ENCODE measurements at regions not wholly inside any gene's neighbourhood (a gene's known extent, or its start where the extent isn't known, plus 50 kb on each side); places are given as distances from the start of the nearest gene placed in this dataset.

GRCh38 chr2:41572154-41572553 is 475.7 kb upstream of the PKDCC start:
- Histone ChIP-seq H3K9me3 (ENCODE audit: control insufficient read depth in 1 of 2, low read length in 2 of 2) (no peaks in the 10 kb centered on the region), H3K9ac (ENCODE audit: low read depth in 1 of 2, low read length in 2 of 2) (no peak overlapping the region), H3K4me1 (ENCODE audit: control insufficient read depth in 1 of 2, insufficient read depth in 2 of 2, low read length in 2 of 2) (no peaks in the 10 kb centered on the region), H3K27me3 (ENCODE audit: control insufficient read depth in 1 of 2, insufficient read depth in 2 of 2, low read length in 2 of 2) (no peaks in the 10 kb centered on the region), H3K27ac (ENCODE audit: low read depth, low read length) (no peak overlapping the region), H3K4me3 (ENCODE audit: low read depth in 1 of 2, low read length in 2 of 2) (no peak overlapping the region), H3K36me3 (ENCODE audit: control insufficient read depth in 1 of 2, insufficient read depth in 2 of 2, low read length in 2 of 2) (no peaks in the 10 kb centered on the region)

DNA sequence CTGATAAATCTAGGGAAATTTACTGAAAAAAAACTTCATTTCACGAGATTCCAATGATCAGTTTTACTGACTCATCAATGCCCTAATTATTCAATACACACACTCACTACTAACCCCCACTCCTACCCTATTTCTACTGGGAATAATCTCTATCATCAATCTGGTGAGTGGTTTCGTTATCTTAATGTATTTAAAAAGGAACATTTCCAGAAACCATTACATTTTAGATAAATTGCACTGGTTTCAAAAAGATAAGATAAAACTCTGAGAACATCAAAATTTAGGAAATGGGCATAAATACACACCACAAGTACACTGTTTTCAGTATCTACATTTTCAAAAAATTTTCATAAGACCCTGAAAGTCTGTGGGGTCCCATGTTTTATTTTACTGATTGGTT is 471.4 kb upstream of the PKDCC start:
- Histone ChIP-seq H3K9ac (ENCODE audit: low read depth in 1 of 2, low read length in 2 of 2) (no peak overlapping the region), H3K4me3 (ENCODE audit: low read depth in 1 of 2, low read length in 2 of 2) (no peak overlapping the region), H3K4me1 (ENCODE audit: control insufficient read depth in 1 of 2, insufficient read depth in 2 of 2, low read length in 2 of 2) (no peaks in the 10 kb centered on the region), H3K27me3 (ENCODE audit: control insufficient read depth in 1 of 2, insufficient read depth in 2 of 2, low read length in 2 of 2) (no peaks in the 10 kb centered on the region), H3K9me3 (ENCODE audit: control insufficient read depth in 1 of 2, low read length in 2 of 2) (no peaks in the 10 kb centered on the region), H3K36me3 (ENCODE audit: control insufficient read depth in 1 of 2, insufficient read depth in 2 of 2, low read length in 2 of 2) (no peaks in the 10 kb centered on the region), H3K27ac (ENCODE audit: low read depth, low read length) (no peak overlapping the region)

DNA sequence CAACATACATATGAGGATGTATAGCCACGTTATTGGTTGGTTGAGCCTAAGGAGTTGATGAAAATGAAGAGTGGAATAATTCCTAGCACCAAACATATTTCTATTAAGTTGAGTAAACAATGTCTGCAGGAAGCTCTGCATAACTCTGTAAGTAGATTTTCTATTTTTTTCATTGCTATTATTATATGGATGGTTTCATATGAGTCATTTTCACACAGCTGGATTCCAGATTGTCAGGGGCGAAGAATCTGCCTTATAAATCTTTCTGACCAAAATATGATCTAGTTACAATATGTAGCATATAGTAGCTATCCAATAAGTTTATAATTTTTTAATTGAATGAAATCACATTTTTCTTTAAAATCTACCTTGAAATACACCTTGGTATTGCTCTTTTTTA is 468.0 kb upstream of the PKDCC start:
- H3K36me3 ChIP-seq (ENCODE audit: control insufficient read depth in 1 of 2, insufficient read depth in 2 of 2, low read length in 2 of 2), result no peaks in the 10 kb centered on the region

DNA sequence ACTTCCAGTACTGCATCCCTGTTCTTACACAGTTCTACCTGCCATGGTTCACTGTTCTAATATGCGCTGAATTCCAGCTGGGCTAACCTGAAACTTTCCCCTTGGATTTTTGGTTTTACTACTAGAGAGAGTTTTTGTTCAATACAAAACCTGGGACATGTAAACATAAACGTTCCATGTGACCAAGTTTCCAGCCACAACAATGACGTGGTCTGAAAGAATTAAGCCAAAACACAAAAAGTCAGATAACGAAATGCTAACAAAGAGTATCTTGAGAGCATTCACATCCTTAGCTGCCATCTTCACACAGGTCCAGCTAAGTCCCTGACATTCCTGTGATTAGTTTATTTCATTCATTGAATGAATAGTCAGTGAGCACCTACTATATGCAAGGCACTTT is 467.0 kb upstream of the PKDCC start:
- no peaks in the 10 kb centered on the region for H3K4me1 ChIP-seq (ENCODE audit: control insufficient read depth in 1 of 2, insufficient read depth in 2 of 2, low read length in 2 of 2)
- H3K36me3 ChIP-seq (ENCODE audit: control insufficient read depth in 1 of 2, insufficient read depth in 2 of 2, low read length in 2 of 2), result no peaks in the 10 kb centered on the region
- no peaks in the 10 kb centered on the region for H3K27me3 ChIP-seq (ENCODE audit: control insufficient read depth in 1 of 2, insufficient read depth in 2 of 2, low read length in 2 of 2)
- H3K4me3 ChIP-seq (ENCODE audit: low read depth in 1 of 2, low read length in 2 of 2), result no peak overlapping the region
- no peaks in the 10 kb centered on the region for H3K9me3 ChIP-seq (ENCODE audit: control insufficient read depth in 1 of 2, low read length in 2 of 2)
- H3K9ac ChIP-seq (ENCODE audit: low read depth in 1 of 2, low read length in 2 of 2), result no peak overlapping the region
- H3K27ac ChIP-seq (ENCODE audit: low read depth, low read length), result no peak overlapping the region

More for the DNA sequence above, 468.0 kb upstream of the PKDCC start:
- no peaks in the 10 kb centered on the region for H3K9me3 ChIP-seq (ENCODE audit: control insufficient read depth in 1 of 2, low read length in 2 of 2)
- H3K9ac ChIP-seq (ENCODE audit: low read depth in 1 of 2, low read length in 2 of 2), result no peak overlapping the region
- no peaks in the 10 kb centered on the region for H3K4me1 ChIP-seq (ENCODE audit: control insufficient read depth in 1 of 2, insufficient read depth in 2 of 2, low read length in 2 of 2)
- no peak overlapping the region for H3K4me3 ChIP-seq (ENCODE audit: low read depth in 1 of 2, low read length in 2 of 2)
- no peaks in the 10 kb centered on the region for H3K27me3 ChIP-seq (ENCODE audit: control insufficient read depth in 1 of 2, insufficient read depth in 2 of 2, low read length in 2 of 2)
- H3K27ac ChIP-seq (ENCODE audit: low read depth, low read length), result no peak overlapping the region

DNA sequence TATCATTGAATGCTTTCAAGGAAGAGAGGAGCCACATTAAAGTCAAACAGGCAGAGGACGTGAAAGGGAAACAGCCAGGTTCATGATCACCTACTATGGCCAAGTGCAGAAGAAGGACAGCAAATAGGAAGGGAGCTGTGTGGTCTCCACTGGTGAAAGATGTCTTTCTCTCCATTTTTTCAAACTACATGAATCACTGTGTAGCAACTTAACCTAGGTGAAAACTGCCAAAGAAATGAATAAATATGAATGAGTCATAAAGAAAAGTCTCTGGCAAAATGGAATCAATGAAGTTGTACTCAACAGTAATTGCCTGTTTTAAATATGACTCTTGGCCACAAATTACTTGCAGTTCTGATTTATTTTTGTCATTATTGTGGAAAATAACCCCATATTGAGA is 452.6 kb upstream of the PKDCC start:
- Histone ChIP-seq H3K4me3 (ENCODE audit: low read depth in 1 of 2, low read length in 2 of 2) (no peak overlapping the region), H3K9ac (ENCODE audit: low read depth in 1 of 2, low read length in 2 of 2) (no peak overlapping the region), H3K27me3 (ENCODE audit: control insufficient read depth in 1 of 2, insufficient read depth in 2 of 2, low read length in 2 of 2) (no peaks in the 10 kb centered on the region), H3K4me1 (ENCODE audit: control insufficient read depth in 1 of 2, insufficient read depth in 2 of 2, low read length in 2 of 2) (no peaks in the 10 kb centered on the region), H3K9me3 (ENCODE audit: control insufficient read depth in 1 of 2, low read length in 2 of 2) (no peaks in the 10 kb centered on the region), H3K36me3 (ENCODE audit: control insufficient read depth in 1 of 2, insufficient read depth in 2 of 2, low read length in 2 of 2) (no peaks in the 10 kb centered on the region), H3K27ac (ENCODE audit: low read depth, low read length) (no peak overlapping the region)

- H3K36me3 ChIP-seq (ENCODE audit: control insufficient read depth in 1 of 2, insufficient read depth in 2 of 2, low read length in 2 of 2), result no peaks in the 10 kb centered on the region
- no peaks in the 10 kb centered on the region for H3K9me3 ChIP-seq (ENCODE audit: control insufficient read depth in 1 of 2, low read length in 2 of 2)
- no peak overlapping the region for H3K4me3 ChIP-seq (ENCODE audit: low read depth in 1 of 2, low read length in 2 of 2)
- H3K27me3 ChIP-seq (ENCODE audit: control insufficient read depth in 1 of 2, insufficient read depth in 2 of 2, low read length in 2 of 2), result no peaks in the 10 kb centered on the region
- H3K4me1 ChIP-seq (ENCODE audit: control insufficient read depth in 1 of 2, insufficient read depth in 2 of 2, low read length in 2 of 2), result no peaks in the 10 kb centered on the region
- no peak overlapping the region for H3K9ac ChIP-seq (ENCODE audit: low read depth in 1 of 2, low read length in 2 of 2)
- H3K27ac ChIP-seq (ENCODE audit: low read depth, low read length), result no peak overlapping the region
Measured at GRCh38 chr2:41597680-41598079, 450.1 kb upstream of the PKDCC start.

- Histone ChIP-seq H3K9ac (ENCODE audit: low read depth in 1 of 2, low read length in 2 of 2) (no peak overlapping the region), H3K4me1 (ENCODE audit: control insufficient read depth in 1 of 2, insufficient read depth in 2 of 2, low read length in 2 of 2) (no peaks in the 10 kb centered on the region), H3K9me3 (ENCODE audit: control insufficient read depth in 1 of 2, low read length in 2 of 2) (no peaks in the 10 kb centered on the region), H3K27ac (ENCODE audit: low read depth, low read length) (no peak overlapping the region), H3K4me3 (ENCODE audit: low read depth in 1 of 2, low read length in 2 of 2) (no peak overlapping the region), H3K36me3 (ENCODE audit: control insufficient read depth in 1 of 2, insufficient read depth in 2 of 2, low read length in 2 of 2) (no peaks in the 10 kb centered on the region), H3K27me3 (ENCODE audit: control insufficient read depth in 1 of 2, insufficient read depth in 2 of 2, low read length in 2 of 2) (no peaks in the 10 kb centered on the region)
Measured at GRCh38 chr2:41598161-41598894, 449.5 kb upstream of the PKDCC start.

DNA sequence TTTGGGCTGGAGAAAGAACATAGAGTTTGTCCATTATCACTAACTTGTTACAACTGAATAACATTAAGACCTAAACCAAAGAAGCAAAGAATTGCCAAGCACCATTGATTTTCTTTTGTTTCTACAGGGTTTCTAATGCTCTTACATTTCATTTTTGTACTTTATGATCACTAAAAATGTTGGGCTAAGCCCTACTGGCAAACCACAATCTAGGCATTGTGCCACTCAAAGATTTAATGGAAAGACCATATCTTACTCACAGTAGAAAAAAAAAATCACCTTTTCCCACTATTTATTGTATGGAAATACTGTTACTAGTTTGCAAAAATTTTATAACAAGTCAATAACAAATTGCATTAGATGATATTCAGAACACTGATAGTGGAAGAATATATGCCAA is 447.4 kb upstream of the PKDCC start:
- H3K4me3 ChIP-seq (ENCODE audit: low read depth in 1 of 2, low read length in 2 of 2), result no peak overlapping the region

DNA sequence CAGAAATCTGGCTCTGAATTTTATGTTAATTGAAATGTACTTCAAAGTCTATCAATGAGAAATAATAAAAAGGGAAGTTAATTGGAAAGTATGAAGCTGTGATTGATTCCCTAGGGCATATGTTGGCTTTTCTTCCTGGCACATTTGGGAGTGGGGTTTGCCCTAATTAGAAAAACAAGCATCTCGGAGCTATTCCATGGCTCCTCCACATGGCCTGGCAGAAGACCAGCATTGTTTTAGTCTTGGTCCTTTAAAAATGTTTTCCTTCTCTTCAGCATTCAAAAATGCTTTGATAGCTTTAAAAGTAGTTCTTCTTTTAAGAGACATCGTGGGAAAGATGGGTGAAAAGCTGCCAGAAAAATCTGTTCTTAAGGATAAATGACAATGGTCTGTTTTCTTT is 445.5 kb upstream of the PKDCC start:
- Histone ChIP-seq H3K27me3 (ENCODE audit: control insufficient read depth in 1 of 2, insufficient read depth in 2 of 2, low read length in 2 of 2) (no peaks in the 10 kb centered on the region), H3K36me3 (ENCODE audit: control insufficient read depth in 1 of 2, insufficient read depth in 2 of 2, low read length in 2 of 2) (no peaks in the 10 kb centered on the region), H3K27ac (ENCODE audit: low read depth, low read length) (no peak overlapping the region), H3K4me1 (ENCODE audit: control insufficient read depth in 1 of 2, insufficient read depth in 2 of 2, low read length in 2 of 2) (no peaks in the 10 kb centered on the region), H3K4me3 (ENCODE audit: low read depth in 1 of 2, low read length in 2 of 2) (no peak overlapping the region), H3K9me3 (ENCODE audit: control insufficient read depth in 1 of 2, low read length in 2 of 2) (no peaks in the 10 kb centered on the region), H3K9ac (ENCODE audit: low read depth in 1 of 2, low read length in 2 of 2) (no peak overlapping the region)

More for the DNA sequence above, 447.4 kb upstream of the PKDCC start:
- Histone ChIP-seq H3K4me1 (ENCODE audit: control insufficient read depth in 1 of 2, insufficient read depth in 2 of 2, low read length in 2 of 2) (no peaks in the 10 kb centered on the region), H3K36me3 (ENCODE audit: control insufficient read depth in 1 of 2, insufficient read depth in 2 of 2, low read length in 2 of 2) (no peaks in the 10 kb centered on the region), H3K9ac (ENCODE audit: low read depth in 1 of 2, low read length in 2 of 2) (no peak overlapping the region), H3K27me3 (ENCODE audit: control insufficient read depth in 1 of 2, insufficient read depth in 2 of 2, low read length in 2 of 2) (no peaks in the 10 kb centered on the region), H3K27ac (ENCODE audit: low read depth, low read length) (no peak overlapping the region), H3K9me3 (ENCODE audit: control insufficient read depth in 1 of 2, low read length in 2 of 2) (no peaks in the 10 kb centered on the region)

GRCh38 chr2:41605311-41605710 is 442.5 kb upstream of the PKDCC start:
- no peak overlapping the region for H3K4me3 ChIP-seq (ENCODE audit: low read depth in 1 of 2, low read length in 2 of 2)
- H3K36me3 ChIP-seq (ENCODE audit: control insufficient read depth in 1 of 2, insufficient read depth in 2 of 2, low read length in 2 of 2), result no peaks in the 10 kb centered on the region
- no peaks in the 10 kb centered on the region for H3K9me3 ChIP-seq (ENCODE audit: control insufficient read depth in 1 of 2, low read length in 2 of 2)
- no peak overlapping the region for H3K9ac ChIP-seq (ENCODE audit: low read depth in 1 of 2, low read length in 2 of 2)
- H3K4me1 ChIP-seq (ENCODE audit: control insufficient read depth in 1 of 2, insufficient read depth in 2 of 2, low read length in 2 of 2), result no peaks in the 10 kb centered on the region
- H3K27ac ChIP-seq (ENCODE audit: low read depth, low read length), result no peak overlapping the region
- H3K27me3 ChIP-seq (ENCODE audit: control insufficient read depth in 1 of 2, insufficient read depth in 2 of 2, low read length in 2 of 2), result no peaks in the 10 kb centered on the region

DNA sequence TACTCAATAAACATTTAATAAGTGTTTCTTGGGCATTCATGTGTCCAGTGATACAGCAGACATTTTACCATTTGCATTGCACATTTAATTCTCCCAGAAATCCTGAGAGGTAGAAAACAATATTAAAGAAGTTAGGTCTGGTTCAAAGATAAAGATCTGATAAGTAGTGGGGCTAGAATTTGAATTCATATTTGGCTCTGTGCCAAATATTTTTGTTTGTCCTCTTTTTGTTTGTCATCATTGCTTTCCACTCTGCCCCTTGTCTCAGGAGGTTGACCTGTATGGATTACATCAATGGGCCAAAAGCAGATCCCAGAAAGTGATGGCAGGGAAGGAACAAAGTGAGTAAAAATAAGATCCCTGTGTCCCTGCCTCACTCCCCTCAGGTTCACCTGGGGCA is 441.9 kb upstream of the PKDCC start:
- no peaks in the 10 kb centered on the region for H3K4me1 ChIP-seq (ENCODE audit: control insufficient read depth in 1 of 2, insufficient read depth in 2 of 2, low read length in 2 of 2)
- H3K9ac ChIP-seq (ENCODE audit: low read depth in 1 of 2, low read length in 2 of 2), result no peak overlapping the region
- H3K4me3 ChIP-seq (ENCODE audit: low read depth in 1 of 2, low read length in 2 of 2), result no peak overlapping the region
- H3K9me3 ChIP-seq (ENCODE audit: control insufficient read depth in 1 of 2, low read length in 2 of 2), result no peaks in the 10 kb centered on the region
- no peak overlapping the region for H3K27ac ChIP-seq (ENCODE audit: low read depth, low read length)
- H3K36me3 ChIP-seq (ENCODE audit: control insufficient read depth in 1 of 2, insufficient read depth in 2 of 2, low read length in 2 of 2), result no peaks in the 10 kb centered on the region
- H3K27me3 ChIP-seq (ENCODE audit: control insufficient read depth in 1 of 2, insufficient read depth in 2 of 2, low read length in 2 of 2), result no peaks in the 10 kb centered on the region
